ENCODE measurements at regions not wholly inside any gene's neighbourhood (a gene's known extent, or its start where the extent isn't known, plus 50 kb on each side); places are given as distances from the start of the nearest gene placed in this dataset.

- Histone ChIP-seq H3K36me3 (no peaks in the 10 kb centered on the region), H3K27me3 (no peaks in the 10 kb centered on the region), H3K4me3 (no peak overlapping the region), H3K9me3 (no peaks in the 10 kb centered on the region), H3K27ac (peak overlapping the region; percentile 46 to 67 (median 52)), H3K4me1 (peaks cover 0 to 7% (median 0%) of the 10 kb centered on the region in 4 donors)
- TF ChIP-seq POLR2A (IDR thresholded peaks at IDR 0.05) = no peak
- TF ChIP-seq, protein P1, sequence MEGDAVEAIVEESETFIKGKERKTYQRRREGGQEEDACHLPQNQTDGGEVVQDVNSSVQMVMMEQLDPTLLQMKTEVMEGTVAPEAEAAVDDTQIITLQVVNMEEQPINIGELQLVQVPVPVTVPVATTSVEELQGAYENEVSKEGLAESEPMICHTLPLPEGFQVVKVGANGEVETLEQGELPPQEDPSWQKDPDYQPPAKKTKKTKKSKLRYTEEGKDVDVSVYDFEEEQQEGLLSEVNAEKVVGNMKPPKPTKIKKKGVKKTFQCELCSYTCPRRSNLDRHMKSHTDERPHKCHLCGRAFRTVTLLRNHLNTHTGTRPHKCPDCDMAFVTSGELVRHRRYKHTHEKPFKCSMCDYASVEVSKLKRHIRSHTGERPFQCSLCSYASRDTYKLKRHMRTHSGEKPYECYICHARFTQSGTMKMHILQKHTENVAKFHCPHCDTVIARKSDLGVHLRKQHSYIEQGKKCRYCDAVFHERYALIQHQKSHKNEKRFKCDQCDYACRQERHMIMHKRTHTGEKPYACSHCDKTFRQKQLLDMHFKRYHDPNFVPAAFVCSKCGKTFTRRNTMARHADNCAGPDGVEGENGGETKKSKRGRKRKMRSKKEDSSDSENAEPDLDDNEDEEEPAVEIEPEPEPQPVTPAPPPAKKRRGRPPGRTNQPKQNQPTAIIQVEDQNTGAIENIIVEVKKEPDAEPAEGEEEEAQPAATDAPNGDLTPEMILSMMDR (IDR thresholded peaks at IDR 0.05) = no peak
- no peak for DNase-seq
These were observed 406.5 kb downstream of the DUSP10 start for GRCh38 chr1:221335161-221336101.

DNA sequence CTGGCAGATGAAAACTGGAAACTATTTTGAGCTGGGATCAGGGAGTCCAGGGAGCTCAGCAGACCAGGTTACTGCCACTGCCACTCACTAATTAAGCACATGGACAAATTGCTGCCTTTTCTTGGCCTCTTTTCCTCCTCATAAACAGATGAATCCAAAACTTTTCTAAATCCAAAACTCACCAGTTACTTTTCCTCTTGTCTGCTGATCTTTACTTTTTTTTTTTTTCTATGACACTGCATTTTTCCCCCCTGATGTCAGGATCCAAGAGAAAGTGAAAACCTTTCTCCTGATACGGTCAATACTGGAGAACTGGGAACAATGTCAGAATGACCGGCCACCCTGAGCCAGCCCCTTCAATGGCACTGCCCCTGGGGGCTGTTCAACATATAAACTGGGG is 405.8 kb downstream of the DUSP10 start:
- Histone ChIP-seq H3K9me3 (no peaks in the 10 kb centered on the region), H3K27ac (peak overlapping the region; percentile 46 to 67 (median 52)), H3K4me1 (peaks cover 0 to 7% (median 0%) of the 10 kb centered on the region in 4 donors), H3K4me3 (no peak overlapping the region), H3K27me3 (no peaks in the 10 kb centered on the region), H3K36me3 (no peaks in the 10 kb centered on the region)
- no peak for DNase-seq
- TF ChIP-seq, protein P1 (IDR thresholded peaks at IDR 0.05) = no peak
- TF ChIP-seq POLR2A (IDR thresholded peaks at IDR 0.05) = no peak

DNA sequence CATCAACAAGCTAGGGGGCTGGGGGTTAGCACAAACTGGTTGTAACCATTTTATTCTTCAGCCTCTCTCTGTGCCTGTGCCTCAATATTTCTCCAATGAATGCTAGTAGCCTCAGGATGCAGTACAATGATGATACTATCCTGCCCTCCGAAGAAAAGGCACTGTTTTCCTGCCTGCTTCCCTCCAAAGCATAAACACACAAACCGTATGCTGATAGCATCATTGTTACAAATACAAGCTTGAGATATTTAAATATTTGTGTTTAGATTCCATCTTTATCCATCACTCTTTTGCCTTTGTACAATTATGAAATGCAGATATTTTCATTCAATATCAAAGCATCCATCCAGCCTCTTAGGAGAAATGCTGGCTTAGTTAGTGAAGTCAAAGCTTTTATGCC is 404.8 kb downstream of the DUSP10 start:
- no peak overlapping the region for H3K4me3 ChIP-seq
- H3K4me1 ChIP-seq = peaks cover 0 to 7% (median 0%) of the 10 kb centered on the region in 4 donors
- TF ChIP-seq, protein P1 (IDR thresholded peaks at IDR 0.05) = no peak
- TF ChIP-seq POLR2A (IDR thresholded peaks at IDR 0.05) = no peak
- H3K36me3 ChIP-seq = no peaks in the 10 kb centered on the region
- no peak overlapping the region for H3K27ac ChIP-seq
- H3K9me3 ChIP-seq = no peaks in the 10 kb centered on the region
- H3K27me3 ChIP-seq = no peaks in the 10 kb centered on the region
- no peak for DNase-seq

DNA sequence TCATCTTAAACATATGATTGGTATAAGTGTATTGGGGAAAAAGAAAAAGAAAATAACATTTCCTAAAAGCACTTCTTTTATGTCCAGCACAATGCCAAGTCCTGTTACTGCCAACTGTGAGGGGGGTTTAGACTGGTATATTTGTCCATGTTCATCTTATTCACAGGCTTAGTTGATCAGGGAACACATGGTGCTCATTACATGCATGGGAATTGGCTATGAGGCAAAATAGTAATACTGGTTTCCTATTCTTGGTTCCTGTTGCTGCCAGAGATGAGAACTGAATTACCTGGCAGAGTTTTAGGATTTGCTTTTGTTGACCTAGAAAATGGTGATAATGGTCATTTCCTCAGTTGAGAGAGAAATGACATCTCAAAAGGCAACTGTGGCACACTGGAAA is 398.8 kb downstream of the DUSP10 start:
- DNase-seq = no peak
- H3K27me3 ChIP-seq = no peaks in the 10 kb centered on the region
- no peak overlapping the region for H3K4me3 ChIP-seq
- H3K27ac ChIP-seq = no peak overlapping the region
- H3K4me1 ChIP-seq = no peaks in the 10 kb centered on the region
- no peaks in the 10 kb centered on the region for H3K9me3 ChIP-seq
- TF ChIP-seq POLR2A (IDR thresholded peaks at IDR 0.05) = no peak
- TF ChIP-seq, protein P1 (IDR thresholded peaks at IDR 0.05) = no peak
- no peaks in the 10 kb centered on the region for H3K36me3 ChIP-seq

- no peak for DNase-seq
- Histone ChIP-seq H3K4me1 (no peaks in the 10 kb centered on the region), H3K9me3 (no peaks in the 10 kb centered on the region), H3K27ac (no peak overlapping the region), H3K4me3 (no peak overlapping the region), H3K36me3 (no peaks in the 10 kb centered on the region), H3K27me3 (no peaks in the 10 kb centered on the region)
- TF ChIP-seq, protein P1 (IDR thresholded peaks at IDR 0.05) = no peak
- no peak for TF ChIP-seq POLR2A (IDR thresholded peaks at IDR 0.05)
These were observed 398.3 kb downstream of the DUSP10 start for GRCh38 chr1:221343607-221344006.

All from Peyer's patch (tissue), 4 donors.